ENCODE measurements at regions not wholly inside any gene's neighbourhood (a gene's known extent, or its start where the extent isn't known, plus 50 kb on each side); places are given as distances from the start of the nearest gene placed in this dataset.

GRCh38 chr1:111063595-111063994, 76.3 kb downstream of the DRAM2 start:
- TF ChIP-seq EZH2phosphoT487 (IDR thresholded peaks at IDR 0.05; ENCODE audit: low read depth, severe bottlenecking, unreplicated experiment) (no peak), EZH2 (IDR thresholded peaks at IDR 0.05; ENCODE audit: borderline replicate concordance) (no peak)
- TF ChIP-seq, protein P1, sequence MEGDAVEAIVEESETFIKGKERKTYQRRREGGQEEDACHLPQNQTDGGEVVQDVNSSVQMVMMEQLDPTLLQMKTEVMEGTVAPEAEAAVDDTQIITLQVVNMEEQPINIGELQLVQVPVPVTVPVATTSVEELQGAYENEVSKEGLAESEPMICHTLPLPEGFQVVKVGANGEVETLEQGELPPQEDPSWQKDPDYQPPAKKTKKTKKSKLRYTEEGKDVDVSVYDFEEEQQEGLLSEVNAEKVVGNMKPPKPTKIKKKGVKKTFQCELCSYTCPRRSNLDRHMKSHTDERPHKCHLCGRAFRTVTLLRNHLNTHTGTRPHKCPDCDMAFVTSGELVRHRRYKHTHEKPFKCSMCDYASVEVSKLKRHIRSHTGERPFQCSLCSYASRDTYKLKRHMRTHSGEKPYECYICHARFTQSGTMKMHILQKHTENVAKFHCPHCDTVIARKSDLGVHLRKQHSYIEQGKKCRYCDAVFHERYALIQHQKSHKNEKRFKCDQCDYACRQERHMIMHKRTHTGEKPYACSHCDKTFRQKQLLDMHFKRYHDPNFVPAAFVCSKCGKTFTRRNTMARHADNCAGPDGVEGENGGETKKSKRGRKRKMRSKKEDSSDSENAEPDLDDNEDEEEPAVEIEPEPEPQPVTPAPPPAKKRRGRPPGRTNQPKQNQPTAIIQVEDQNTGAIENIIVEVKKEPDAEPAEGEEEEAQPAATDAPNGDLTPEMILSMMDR (IDR thresholded peaks at IDR 0.05; ENCODE audit: poor library complexity): no peak
